GM18508 (cell line): ENCODE measurements at regions not wholly inside any gene's neighbourhood (a gene's known extent, or its start where the extent isn't known, plus 50 kb on each side); places are given as distances from the start of the nearest gene placed in this dataset.

Experiments
- ATAC-seq: cut with Tn5 transposase; IDR thresholded peaks from one replicate; pipeline ENCODE4 v1.9.1; 2021; ENCODE audit warnings: moderate number of reproducible peaks; ENCODE audit not compliant: insufficient read depth, unreplicated experiment

GRCh38 chr5:163995206-163995605 lies 489.8 kb downstream of the MAT2B start:
- ATAC-seq = no peak

GRCh38 chr5:163997965-163998364 lies 492.5 kb downstream of the MAT2B start:
- ATAC-seq = no peak

GRCh38 chr5:164000241-164000640 lies 494.8 kb downstream of the MAT2B start:
- ATAC-seq = no peak

GRCh38 chr5:164000819-164001218 lies 495.4 kb downstream of the MAT2B start:
- no peak for ATAC-seq

- no peak for ATAC-seq
Observed at GRCh38 chr5:164002214-164002613, 496.8 kb downstream of the MAT2B start.

- no peak for ATAC-seq
Observed at GRCh38 chr5:164002628-164003027, 497.2 kb downstream of the MAT2B start.

GRCh38 chr5:164005071-164005470 lies 499.7 kb downstream of the MAT2B start:
- no peak for ATAC-seq

GRCh38 chr5:164007064-164007463 lies 501.6 kb downstream of the MAT2B start:
- ATAC-seq = no peak

GRCh38 chr5:164009621-164010020 lies 504.2 kb downstream of the MAT2B start:
- ATAC-seq = no peak

- no peak for ATAC-seq
Observed at GRCh38 chr5:164010900-164011299, 505.5 kb downstream of the MAT2B start.

- ATAC-seq = no peak
Observed at GRCh38 chr5:164012371-164012770, 507.0 kb downstream of the MAT2B start.

GRCh38 chr5:164013077-164013670 lies 507.8 kb downstream of the MAT2B start:
- ATAC-seq = peak; percentile 80

- no peak for ATAC-seq
Observed at GRCh38 chr5:164020116-164020515, 514.7 kb downstream of the MAT2B start.

GRCh38 chr5:164027738-164028137 lies 522.3 kb downstream of the MAT2B start:
- ATAC-seq = no peak

GRCh38 chr5:164038128-164038783 lies 532.8 kb downstream of the MAT2B start:
- ATAC-seq = no peak

- no peak for ATAC-seq
Observed at GRCh38 chr5:164041105-164041504, 535.7 kb downstream of the MAT2B start.

- no peak for ATAC-seq
Observed at GRCh38 chr5:164048359-164048926, 543.0 kb downstream of the MAT2B start.

GRCh38 chr5:164051745-164052144 lies 546.3 kb downstream of the MAT2B start:
- ATAC-seq = no peak

- ATAC-seq = no peak
Observed at GRCh38 chr5:164052536-164053093, 547.2 kb downstream of the MAT2B start.

GRCh38 chr5:164053123-164053522 lies 547.7 kb downstream of the MAT2B start:
- ATAC-seq = no peak

- no peak for ATAC-seq
Observed at GRCh38 chr5:164054461-164054860, 549.0 kb downstream of the MAT2B start.

- no peak for ATAC-seq
Observed at GRCh38 chr5:164057121-164057520, 551.7 kb downstream of the MAT2B start.
